HepG2 (cell line): ENCODE measurements at regions not wholly inside any gene's neighbourhood (a gene's known extent, or its start where the extent isn't known, plus 50 kb on each side); places are given as distances from the start of the nearest gene placed in this dataset.

Experiments used
- FOXA1 ChIP-seq, 2 experiments: fragments of 450-650 bp in 1 of 2; sonication (generic) in 1 of 2; formaldehyde crosslinking in 1 of 2; IDR thresholded peaks; 2 replicates each; pipeline versions ENCODE4 v1.4.0 to v1.6.1; 2016 to 2020; ENCODE audit warnings: missing genetic modification reagents in 1 of 2
- MED1 ChIP-seq: sonication (generic); formaldehyde crosslinking; IDR thresholded peaks from 2 replicates; pipeline ENCODE4 v1.4.0; 2020; ENCODE audit warnings: missing genetic modification reagents
- MIXL1 ChIP-seq: IDR thresholded peaks from 2 replicates; pipeline ENCODE4 v1.6.1; 2016
- NPAS2 ChIP-seq: sonication (generic); formaldehyde crosslinking; IDR thresholded peaks from 2 replicates; pipeline ENCODE4 v1.8.0; 2022; ENCODE audit warnings: mild to moderate bottlenecking, missing genetic modification reagents, borderline replicate concordance
- PAF1 ChIP-seq: IDR thresholded peaks from 2 replicates; pipeline ENCODE4 v1.6.1; 2016; ENCODE audit warnings: missing genetic modification reagents, missing compliant biosample characterization
- PTBP1 ChIP-seq: fragments of 200-400 bp; formaldehyde crosslinking; IDR thresholded peaks from 2 replicates; pipeline ENCODE4 v1.6.1; 2018; ENCODE audit warnings: low read length, low read depth; ENCODE audit not compliant: poor library complexity, severe bottlenecking
- SYNCRIP ChIP-seq: fragments of 200-400 bp; formaldehyde crosslinking; IDR thresholded peaks from 2 replicates; pipeline ENCODE4 v1.6.1; 2018; ENCODE audit warnings: mild to moderate bottlenecking, low read depth, low read length; ENCODE audit not compliant: insufficient read depth
- TEAD3 ChIP-seq: optimal IDR thresholded peaks from 2 replicates; pipeline ENCODE3; 2016; ENCODE audit warnings: borderline replicate concordance
- ZNF431 ChIP-seq: sonication (generic); formaldehyde crosslinking; IDR thresholded peaks from 2 replicates; pipeline ENCODE4 v1.9.0; 2022; ENCODE audit warnings: missing genetic modification reagents, low read depth, mild to moderate bottlenecking, borderline replicate concordance
- ZNF546 ChIP-seq: sonication (generic); formaldehyde crosslinking; conservative IDR thresholded peaks from 2 replicates; pipeline ENCODE4 v1.8.1; 2023; ENCODE audit warnings: mild to moderate bottlenecking, missing genetic modification reagents
- ZNF557 ChIP-seq: sonication (generic); formaldehyde crosslinking; IDR thresholded peaks from 2 replicates; pipeline ENCODE4 v1.4.0; 2020; ENCODE audit warnings: missing genetic modification reagents
- ZNF720 ChIP-seq: sonication (generic); formaldehyde crosslinking; IDR thresholded peaks from 2 replicates; pipeline ENCODE4 v1.4.0; 2020; ENCODE audit warnings: missing genetic modification reagents
- ZNF792 ChIP-seq: IDR thresholded peaks from 2 replicates; pipeline ENCODE4 v1.6.1; 2016
- TF ChIP-seq, protein P1 (sequence below): sonication (generic); formaldehyde crosslinking; IDR thresholded peaks from 2 replicates; pipeline ENCODE4 v1.5.0; 2020; ENCODE audit warnings: mild to moderate bottlenecking, missing genetic modification reagents, borderline replicate concordance
- TF ChIP-seq, protein P2 (sequence below): sonication (generic); formaldehyde crosslinking; IDR thresholded peaks from 2 replicates; pipeline ENCODE4 v1.4.0; 2020; ENCODE audit warnings: mild to moderate bottlenecking, missing genetic modification reagents

DNA sequence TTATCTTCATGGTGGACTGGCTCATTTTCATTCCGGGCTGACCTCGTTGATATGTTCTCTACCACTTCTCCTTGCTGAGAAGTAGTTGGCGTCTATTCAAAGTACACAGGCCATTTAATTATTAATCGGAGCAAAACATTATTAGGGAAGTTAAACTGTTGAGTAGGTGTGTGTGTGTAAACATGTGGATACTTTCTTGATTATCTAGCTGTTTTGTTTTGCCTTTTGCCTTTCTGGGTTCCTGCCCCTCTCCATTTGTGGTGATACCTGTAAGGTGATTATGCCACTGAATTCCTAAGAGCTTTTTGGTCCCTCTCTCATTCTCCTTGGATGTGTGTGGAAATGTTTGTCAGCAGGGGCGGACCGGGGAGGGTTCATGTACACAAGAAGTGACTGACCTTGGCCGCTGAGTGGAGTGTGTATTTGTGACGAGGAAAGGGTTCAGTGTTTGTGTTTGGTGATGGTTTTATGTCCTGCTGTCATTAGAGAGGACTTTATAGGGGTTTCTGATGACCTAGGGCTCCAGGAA, 56.6 kb upstream of the PPP2R5A start (continued):
- TF ChIP-seq TEAD3 (CRISPR knock-in tag) (peak; percentile 68), SYNCRIP (no peak), ZNF546 (CRISPR knock-in tag) (no peak), MIXL1 (CRISPR knock-in tag) (peak; percentile 57), ZNF431 (CRISPR knock-in tag) (no peak), NPAS2 (CRISPR knock-in tag) (no peak), FOXA1 (IDR thresholded peaks at IDR 0.05) (0 out of 2 replicates have a peak, but pooled peaks have one; percentile 18), FOXA1 (CRISPR knock-in tag; IDR thresholded peaks at IDR 0.05) (peak; percentile 85), ZNF792 (CRISPR knock-in tag) (no peak), ZNF557 (CRISPR knock-in tag) (no peak), PAF1 (CRISPR knock-in tag) (no peak), ZNF720 (CRISPR knock-in tag) (no peak), PTBP1 (no peak), MED1 (CRISPR knock-in tag) (peak; percentile 78)
- TF ChIP-seq, protein P1, sequence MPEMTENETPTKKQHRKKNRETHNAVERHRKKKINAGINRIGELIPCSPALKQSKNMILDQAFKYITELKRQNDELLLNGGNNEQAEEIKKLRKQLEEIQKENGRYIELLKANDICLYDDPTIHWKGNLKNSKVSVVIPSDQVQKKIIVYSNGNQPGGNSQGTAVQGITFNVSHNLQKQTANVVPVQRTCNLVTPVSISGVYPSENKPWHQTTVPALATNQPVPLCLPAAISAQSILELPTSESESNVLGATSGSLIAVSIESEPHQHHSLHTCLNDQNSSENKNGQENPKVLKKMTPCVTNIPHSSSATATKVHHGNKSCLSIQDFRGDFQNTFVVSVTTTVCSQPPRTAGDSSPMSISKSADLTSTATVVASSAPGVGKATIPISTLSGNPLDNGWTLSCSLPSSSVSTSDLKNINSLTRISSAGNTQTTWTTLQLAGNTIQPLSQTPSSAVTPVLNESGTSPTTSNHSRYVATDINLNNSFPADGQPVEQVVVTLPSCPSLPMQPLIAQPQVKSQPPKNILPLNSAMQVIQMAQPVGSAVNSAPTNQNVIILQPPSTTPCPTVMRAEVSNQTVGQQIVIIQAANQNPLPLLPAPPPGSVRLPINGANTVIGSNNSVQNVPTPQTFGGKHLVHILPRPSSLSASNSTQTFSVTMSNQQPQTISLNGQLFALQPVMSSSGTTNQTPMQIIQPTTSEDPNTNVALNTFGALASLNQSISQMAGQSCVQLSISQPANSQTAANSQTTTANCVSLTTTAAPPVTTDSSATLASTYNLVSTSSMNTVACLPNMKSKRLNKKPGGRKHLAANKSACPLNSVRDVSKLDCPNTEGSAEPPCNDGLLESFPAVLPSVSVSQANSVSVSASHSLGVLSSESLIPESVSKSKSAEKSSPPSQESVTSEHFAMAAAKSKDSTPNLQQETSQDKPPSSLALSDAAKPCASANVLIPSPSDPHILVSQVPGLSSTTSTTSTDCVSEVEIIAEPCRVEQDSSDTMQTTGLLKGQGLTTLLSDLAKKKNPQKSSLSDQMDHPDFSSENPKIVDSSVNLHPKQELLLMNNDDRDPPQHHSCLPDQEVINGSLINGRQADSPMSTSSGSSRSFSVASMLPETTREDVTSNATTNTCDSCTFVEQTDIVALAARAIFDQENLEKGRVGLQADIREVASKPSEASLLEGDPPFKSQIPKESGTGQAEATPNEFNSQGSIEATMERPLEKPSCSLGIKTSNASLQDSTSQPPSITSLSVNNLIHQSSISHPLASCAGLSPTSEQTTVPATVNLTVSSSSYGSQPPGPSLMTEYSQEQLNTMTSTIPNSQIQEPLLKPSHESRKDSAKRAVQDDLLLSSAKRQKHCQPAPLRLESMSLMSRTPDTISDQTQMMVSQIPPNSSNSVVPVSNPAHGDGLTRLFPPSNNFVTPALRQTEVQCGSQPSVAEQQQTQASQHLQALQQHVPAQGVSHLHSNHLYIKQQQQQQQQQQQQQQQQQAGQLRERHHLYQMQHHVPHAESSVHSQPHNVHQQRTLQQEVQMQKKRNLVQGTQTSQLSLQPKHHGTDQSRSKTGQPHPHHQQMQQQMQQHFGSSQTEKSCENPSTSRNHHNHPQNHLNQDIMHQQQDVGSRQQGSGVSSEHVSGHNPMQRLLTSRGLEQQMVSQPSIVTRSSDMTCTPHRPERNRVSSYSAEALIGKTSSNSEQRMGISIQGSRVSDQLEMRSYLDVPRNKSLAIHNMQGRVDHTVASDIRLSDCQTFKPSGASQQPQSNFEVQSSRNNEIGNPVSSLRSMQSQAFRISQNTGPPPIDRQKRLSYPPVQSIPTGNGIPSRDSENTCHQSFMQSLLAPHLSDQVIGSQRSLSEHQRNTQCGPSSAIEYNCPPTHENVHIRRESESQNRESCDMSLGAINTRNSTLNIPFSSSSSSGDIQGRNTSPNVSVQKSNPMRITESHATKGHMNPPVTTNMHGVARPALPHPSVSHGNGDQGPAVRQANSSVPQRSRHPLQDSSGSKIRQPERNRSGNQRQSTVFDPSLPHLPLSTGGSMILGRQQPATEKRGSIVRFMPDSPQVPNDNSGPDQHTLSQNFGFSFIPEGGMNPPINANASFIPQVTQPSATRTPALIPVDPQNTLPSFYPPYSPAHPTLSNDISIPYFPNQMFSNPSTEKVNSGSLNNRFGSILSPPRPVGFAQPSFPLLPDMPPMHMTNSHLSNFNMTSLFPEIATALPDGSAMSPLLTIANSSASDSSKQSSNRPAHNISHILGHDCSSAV (CRISPR knock-in tag): no peak
- TF ChIP-seq, protein P2, sequence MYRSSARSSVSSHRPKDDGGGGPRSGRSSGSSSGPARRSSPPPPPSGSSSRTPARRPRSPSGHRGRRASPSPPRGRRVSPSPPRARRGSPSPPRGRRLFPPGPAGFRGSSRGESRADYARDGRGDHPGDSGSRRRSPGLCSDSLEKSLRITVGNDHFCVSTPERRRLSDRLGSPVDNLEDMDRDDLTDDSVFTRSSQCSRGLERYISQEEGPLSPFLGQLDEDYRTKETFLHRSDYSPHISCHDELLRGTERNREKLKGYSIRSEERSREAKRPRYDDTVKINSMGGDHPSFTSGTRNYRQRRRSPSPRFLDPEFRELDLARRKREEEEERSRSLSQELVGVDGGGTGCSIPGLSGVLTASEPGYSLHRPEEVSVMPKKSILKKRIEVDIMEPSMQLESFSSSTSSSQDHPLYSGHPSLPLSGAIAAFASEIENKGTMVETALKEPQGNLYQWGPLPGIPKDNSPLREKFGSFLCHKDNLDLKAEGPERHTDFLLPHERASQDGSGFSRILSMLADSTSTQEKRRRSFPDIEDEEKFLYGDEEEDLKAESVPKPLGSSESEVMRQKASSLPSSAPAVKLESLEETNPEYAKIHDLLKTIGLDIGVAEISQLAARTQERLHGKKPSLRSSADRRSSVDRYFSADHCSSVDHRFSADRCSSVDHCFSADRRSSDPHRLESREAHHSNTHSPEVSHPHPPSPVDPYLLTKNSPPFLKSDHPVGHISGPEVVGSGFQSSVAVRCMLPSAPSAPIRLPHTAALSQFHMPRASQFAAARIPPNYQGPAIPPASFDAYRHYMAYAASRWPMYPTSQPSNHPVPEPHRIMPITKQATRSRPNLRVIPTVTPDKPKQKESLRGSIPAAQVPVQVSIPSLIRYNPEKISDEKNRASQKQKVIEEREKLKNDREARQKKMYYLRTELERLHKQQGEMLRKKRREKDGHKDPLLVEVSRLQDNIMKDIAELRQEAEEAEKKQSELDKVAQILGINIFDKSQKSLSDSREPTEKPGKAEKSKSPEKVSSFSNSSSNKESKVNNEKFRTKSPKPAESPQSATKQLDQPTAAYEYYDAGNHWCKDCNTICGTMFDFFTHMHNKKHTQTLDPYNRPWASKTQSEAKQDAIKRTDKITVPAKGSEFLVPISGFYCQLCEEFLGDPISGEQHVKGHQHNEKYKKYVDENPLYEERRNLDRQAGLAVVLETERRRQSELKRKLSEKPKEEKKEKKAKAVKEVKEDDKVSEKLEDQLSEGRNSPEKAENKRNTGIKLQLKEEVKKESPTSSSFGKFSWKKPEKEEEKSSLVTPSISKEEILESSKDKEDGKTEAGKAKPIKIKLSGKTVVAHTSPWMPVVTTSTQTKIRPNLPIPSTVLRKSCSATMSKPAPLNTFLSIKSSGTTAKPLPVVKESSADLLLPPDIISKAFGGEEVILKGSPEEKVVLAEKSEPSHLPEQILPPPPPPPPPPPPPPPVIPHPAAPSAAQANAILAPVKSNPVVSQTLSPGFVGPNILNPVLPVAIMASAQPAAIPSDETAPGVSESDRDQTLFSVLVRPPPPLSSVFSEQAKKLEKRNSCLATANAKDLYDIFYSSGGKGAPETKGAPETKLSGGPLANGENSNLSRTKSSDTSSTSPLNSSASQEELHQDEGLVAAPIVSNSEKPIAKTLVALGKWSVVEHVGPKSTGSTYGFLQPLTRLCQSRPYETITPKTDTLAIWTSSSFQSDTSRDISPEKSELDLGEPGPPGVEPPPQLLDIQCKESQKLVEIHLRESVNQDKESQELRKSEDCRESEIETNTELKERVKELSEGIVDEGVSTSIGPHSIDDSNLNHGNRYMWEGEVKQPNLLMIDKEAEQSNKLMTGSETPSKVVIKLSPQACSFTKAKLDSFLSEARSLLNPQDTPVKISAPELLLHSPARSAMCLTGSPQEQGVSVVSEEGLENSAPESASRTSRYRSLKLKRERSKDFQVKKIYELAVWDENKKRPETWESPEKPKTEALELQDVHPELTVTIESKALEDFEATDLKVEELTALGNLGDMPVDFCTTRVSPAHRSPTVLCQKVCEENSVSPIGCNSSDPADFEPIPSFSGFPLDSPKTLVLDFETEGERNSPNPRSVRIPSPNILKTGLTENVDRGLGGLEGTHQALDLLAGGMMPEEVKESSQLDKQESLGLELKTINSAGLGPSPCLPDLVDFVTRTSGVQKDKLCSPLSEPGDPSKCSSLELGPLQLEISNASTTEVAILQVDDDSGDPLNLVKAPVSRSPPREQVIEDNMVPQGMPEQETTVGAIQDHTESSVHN (CRISPR knock-in tag): no peak
